Limb (tissue), 2 donors: ENCODE measurements at regions not wholly inside any gene's neighbourhood (a gene's known extent, or its start where the extent isn't known, plus 50 kb on each side); places are given as distances from the start of the nearest gene placed in this dataset.

ENCODE experiments used
- DNase-seq, 2 donors: peaks; one replicate each; pipeline ENCODE4 v3.0.0-alpha.2; 2016; ENCODE audit errors: extremely low spot score in 2 of 2

DNA sequence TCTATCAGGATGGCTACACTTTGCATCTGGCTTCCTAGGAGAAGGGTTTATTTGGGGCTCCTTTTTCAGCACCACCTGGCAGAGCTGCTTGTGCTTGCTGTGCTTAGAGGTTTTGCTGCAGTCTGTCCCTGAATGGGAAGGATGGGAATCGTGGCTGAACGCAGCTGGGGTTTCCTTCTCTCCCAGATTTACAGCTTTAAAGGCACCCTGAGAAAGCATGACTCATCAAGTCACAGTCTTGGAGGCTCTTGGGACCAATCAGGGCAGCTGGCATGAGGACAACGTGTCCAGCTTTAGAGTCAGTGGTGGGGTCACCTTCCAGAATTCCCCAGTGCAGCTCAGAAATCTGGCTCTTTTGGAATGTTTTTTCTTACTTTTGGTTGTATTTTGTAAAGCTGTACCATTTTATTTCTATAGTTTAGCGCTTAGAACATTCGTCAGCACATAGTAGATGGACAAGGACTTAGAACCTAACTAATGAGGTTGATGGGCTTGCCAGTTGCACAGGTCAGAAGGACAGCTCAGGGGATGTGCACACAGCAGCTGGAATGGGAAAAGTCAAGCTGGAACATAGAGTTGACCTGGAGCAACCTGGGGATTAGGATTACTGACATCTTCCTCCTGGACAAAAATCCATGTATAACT lies 222.6 kb downstream of the PRDM2 start:
- DNase-seq: no peak

DNA sequence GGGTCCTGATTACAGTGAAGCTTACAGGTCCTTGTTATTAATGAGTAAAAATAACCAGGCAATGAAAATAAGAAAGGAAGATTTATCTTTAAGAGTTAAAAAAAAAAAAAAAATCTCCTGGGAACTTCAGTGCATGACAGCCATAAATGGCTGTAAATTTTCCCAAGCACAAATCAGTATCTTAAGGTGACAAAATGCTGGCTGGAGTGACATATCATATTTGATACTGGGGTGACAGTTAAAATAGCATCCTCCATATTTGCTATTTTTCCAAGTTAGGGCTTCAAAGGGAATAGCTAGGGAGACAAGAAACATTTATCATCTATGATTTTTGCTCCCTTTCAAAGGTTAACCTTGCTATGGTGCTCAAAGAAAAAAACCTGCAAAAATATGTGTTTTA lies 226.6 kb downstream of the PRDM2 start:
- no peak for DNase-seq

DNA sequence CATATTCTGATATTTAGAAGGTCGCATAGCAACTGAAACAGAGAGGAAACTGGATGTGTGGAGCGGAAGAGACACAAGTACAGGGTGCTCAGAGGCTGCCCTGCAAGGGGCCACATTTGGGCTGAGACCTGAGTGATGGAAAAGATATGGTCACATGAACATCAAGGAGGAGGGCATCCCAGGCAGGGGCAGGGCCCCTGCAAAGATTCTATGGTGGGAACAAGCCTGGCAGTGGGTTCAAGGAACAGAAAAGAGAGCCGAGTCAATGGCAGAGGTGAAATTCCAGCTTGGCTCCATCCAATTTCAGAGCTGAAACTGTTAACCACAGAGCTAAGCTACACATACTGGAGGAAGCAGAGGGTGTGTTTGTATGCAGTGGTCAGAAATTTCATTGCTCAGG lies 227.7 kb downstream of the PRDM2 start:
- DNase-seq: no peak

DNA sequence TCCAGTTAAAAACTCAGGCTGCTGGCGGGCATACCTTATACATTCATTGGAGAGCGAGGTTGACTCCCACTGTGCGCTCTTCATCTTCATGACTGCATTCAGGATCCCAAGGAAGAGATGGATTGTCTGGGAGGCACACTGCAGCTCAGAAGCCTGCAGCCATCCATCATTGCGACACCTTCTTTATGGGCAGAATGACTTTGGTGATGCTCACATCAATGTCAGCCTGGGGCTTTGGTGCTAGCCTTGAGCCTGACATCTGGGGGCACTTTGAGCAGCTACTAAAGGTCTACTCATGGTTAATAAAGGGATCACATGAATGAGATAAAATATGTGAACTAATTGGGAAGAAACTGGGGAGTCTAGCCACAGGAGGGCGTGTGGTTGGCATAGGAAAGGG lies 229.3 kb downstream of the PRDM2 start:
- no peak for DNase-seq

DNA sequence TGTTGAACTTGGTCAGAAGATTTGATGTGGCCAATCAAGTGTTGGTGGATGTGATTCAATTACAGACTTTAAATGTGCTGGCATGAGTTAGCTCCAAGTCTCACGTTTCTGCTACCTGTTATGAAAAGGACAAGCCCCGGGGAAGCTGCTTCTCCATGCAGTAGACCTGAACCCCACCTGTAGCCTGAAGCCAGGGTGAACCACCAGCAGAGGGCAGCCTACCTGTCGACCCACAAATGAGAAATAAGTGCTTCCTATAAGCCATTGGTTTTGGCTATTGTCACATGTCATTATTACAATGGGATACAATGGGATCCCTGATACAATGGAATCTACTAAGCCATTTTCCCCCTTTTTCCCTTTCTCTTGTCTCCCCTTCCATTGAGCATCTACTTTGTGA lies 230.2 kb downstream of the PRDM2 start:
- no peak for DNase-seq

GRCh38 chr1:13931226-13931625 lies 231.2 kb downstream of the PRDM2 start:
- DNase-seq: no peak

DNA sequence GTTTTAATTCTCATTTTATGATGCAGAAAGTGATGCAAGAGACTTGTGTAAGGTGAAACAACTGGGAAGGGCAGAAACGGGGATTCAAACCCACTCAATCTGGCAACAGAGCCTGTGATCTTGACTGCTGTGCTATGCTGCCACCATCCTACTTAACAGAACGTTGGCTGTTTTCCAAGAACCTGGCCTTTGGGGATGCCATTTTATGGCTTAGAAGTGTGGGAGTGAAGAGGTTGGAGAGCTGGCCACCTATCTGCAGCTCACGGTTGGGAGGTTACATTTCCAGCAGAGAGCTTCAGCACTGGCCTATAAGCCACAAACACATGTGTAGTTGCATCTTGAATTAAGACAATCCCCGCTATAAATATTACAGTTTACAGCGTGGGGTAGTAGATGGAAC lies 235.3 kb downstream of the PRDM2 start:
- DNase-seq: no peak

DNA sequence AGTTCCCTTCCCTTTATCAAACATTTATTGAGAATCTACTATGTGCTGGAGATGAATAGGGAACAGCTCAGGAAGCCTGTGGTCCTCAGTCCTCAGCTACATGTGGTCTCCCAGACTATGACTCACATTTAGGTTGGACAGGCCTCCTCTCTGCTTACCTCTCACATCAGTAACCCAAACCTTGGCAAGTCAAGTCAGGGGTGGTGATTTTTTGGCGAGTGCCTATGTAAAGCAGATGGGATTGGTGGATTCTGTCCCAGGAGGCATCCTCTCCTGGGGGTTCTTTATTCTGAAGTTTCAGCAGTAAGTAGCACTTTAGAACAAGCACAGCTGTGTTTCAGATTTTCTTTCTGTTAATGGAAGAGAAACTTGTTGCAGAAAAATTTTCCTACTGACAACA lies 241.3 kb downstream of the PRDM2 start:
- DNase-seq: no peak

DNA sequence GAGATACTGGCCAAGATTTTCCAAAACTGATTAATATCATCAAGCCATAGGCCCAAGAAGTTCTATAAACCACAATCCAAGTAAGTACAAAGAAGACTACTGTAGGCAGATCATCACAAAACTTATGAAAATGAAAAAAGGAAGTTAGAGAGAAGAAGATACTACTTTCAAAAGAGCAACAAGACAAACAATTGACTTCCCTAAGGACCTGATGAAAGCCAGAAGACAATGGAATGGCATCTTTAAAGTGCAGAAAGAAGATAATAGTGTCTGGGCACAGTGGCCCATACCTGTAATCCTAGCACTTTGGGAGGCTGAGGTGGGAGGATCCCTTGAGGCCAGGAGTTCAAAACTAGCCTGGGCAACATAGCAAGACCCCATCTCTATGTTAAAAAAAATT lies 243.1 kb downstream of the PRDM2 start:
- DNase-seq: no peak

DNA sequence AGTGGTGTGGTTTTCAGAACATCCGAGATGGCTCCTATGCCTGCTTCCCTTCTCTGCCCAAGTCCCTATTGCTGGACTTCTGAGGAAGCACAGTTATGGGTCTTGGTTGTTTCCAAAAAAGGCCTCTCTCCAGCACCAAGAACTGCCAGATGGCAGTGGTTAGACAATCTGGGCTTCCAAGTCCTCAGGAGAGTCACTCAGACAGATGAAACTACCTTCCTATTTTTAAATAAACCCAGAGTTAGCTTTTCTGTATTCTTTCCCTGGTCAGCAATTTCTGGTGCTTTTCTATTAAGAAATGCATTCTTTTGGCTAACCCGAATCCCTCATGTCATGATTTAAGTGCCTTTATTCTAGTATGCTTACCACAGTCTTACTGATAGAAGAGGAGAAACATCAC lies 245.9 kb downstream of the PRDM2 start:
- DNase-seq: no peak

DNA sequence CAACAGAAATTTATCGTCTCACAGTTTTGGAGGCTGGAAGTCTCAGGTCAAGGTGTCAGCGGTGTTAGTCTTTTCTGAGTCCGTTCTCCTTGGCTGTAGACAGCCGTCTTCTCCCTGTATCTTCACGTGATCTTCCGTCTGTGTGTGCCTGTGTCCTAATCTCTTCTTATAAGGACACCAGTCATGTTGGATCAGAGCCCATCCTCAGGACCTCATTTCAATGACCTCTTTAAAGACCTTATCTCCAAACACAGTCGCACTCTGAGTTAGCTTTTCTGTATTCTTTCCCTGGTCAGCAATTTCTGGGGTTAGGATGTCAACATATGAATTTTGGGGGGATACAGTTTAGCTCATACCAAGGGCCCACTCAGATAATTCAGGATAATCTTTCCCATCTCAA lies 247.7 kb downstream of the PRDM2 start:
- no peak for DNase-seq

- DNase-seq: no peak
Observed at GRCh38 chr1:13948396-13948795, 248.4 kb downstream of the PRDM2 start.

DNA sequence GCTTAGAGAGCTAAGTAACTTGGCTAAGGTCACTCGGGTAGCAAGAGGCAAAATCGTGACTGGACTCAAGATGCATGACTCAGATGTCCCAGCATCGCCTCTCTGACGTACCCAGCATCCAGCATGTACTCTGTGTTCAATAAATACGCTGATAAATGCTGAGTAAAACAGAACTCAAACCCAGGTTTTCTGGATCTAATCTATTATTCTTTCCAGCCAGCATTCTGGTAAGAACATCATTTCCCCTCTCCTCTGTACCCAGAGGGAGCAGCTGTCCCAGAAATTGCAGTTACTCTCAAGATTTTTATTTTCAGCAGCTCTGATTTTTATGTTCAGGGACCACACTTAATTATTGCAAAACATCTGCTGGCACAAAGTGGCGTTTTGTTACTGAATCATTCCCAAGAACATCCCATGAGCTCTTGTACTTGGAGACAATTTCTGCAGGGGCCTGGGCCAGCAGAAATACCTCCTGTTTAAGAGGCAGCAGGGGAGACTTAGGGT lies 249.0 kb downstream of the PRDM2 start:
- DNase-seq: peak in 1 of 2 donors; percentile 62

GRCh38 chr1:13949546-13949945 lies 249.6 kb downstream of the PRDM2 start:
- DNase-seq: no peak

- no peak for DNase-seq
Observed at GRCh38 chr1:13950637-13951036, 250.6 kb downstream of the PRDM2 start.

GRCh38 chr1:13951793-13952751 lies 252.1 kb downstream of the PRDM2 start:
- DNase-seq: no peak

- DNase-seq: no peak
Observed at GRCh38 chr1:13952985-13953384, 253.0 kb downstream of the PRDM2 start.

GRCh38 chr1:13956393-13956792 lies 256.4 kb downstream of the PRDM2 start:
- no peak for DNase-seq

GRCh38 chr1:13960375-13960987 lies 260.5 kb downstream of the PRDM2 start:
- peak; percentile 52 to 84 for DNase-seq

DNA sequence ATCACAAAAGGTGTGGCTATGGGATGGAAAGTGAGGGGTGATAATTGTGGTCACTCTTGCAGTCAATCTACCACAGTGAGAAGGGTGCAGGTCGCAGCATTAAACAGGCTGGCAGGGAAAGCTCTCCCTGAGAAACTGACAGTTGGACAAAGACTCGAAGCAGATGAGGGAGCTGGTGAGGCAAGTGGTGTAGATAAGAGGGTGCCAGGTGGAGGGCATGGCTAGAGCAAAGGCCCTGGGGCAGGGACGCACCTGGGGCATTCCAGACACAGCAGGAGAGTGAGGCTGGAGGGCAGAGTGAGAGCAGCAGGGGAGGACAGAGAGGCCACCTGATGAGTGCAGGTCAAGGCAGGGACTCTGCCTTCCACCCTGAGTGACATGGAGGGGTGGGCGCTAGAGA lies 264.8 kb downstream of the PRDM2 start:
- no peak for DNase-seq

DNA sequence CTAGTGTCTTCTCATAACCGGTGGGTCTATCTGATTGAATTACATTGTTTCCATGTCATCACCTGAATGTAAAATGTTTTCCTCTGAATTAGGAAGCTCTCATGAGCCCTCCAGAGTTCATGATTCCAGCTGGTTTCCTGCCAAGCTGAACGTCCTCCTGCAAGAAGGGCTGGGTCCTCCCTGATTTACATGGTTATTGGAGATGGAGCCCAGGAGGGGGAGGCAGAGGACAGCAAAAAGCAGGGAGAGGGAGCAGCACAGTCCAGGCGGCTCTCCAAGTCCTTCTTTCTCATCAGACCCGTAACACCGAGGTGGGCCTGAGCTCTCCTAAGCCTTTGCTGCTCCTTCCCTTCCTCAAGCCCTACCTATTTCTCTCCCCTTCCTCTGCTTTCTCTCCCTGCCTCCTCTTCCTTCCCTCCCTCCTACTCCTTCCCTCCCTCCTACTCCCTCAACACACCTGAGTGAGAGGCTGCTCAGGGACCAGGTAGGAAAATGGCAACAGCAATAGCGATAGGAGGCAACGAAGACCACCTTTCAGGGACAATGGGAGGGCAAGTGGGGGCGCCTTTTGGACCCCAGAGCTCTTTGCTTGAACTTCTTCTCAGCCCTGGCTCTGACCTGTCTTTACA lies 265.9 kb downstream of the PRDM2 start:
- peak; percentile 87 to 90 for DNase-seq

DNA sequence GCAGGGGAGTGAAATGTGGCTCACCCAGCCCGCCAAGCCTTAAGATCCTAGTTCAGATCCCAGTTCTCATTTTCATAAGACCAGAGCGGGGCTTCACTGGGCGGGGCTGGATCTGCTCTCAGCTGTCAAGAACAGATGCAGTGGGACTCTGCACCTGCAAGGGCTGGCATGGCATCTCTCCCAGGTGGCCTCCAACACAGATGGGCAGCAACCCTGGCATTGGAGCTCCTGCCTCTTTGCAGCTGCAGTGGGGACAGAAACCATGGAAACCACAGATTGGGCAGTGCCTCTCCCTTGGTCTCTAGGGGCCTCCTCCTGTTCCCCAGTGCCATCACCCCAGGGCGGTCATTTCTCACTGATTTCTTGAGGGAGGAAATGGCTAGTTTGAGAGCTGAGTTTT lies 267.7 kb downstream of the PRDM2 start:
- DNase-seq: no peak
